PC-3 (cell line): ENCODE measurements at regions not wholly inside any gene's neighbourhood (a gene's known extent, or its start where the extent isn't known, plus 50 kb on each side); places are given as distances from the start of the nearest gene placed in this dataset.

Source experiments
- ATAC-seq: fragments of 200-7000 bp; cut with Tn5 transposase; 2 replicates; pipeline ENCODE4 v1.9.1; 2020; ENCODE audit warnings: mild to moderate bottlenecking, moderate library complexity
- BruUV-seq: library from RNA; stranded (reverse); fragments of 400-500 nt; replicated peaks from 2 replicates; lab custom pipeline; 2021; lab: Mats Ljungman, UMichigan
- CTCF ChIA-PET: fragments of 300-600 bp; sonication (Branson Sonifier 250); formaldehyde crosslinking; loops from one replicate; lab custom pipeline; 2022; ENCODE audit warnings: antibody characterized with exemption; lab: Charles Lee
- POLR2A ChIA-PET: fragments of 300-600 bp; sonication (Branson Sonifier 250); formaldehyde crosslinking; loops from one replicate; lab custom pipeline; 2022; ENCODE audit warnings: antibody characterized with exemption; ENCODE audit not compliant: unreplicated experiment; lab: Charles Lee
- DNase-seq: peaks from one replicate; pipeline ENCODE4 v3.0.0-alpha.2; 2015
- H2AFZ ChIP-seq: fragments of 300-600 bp; sonication (generic); 2 replicates; pipeline ENCODE4 v1.6.0; 2016; ENCODE audit warnings: antibody characterized with exemption, low read length
- H3F3A ChIP-seq: fragments of 300-600 bp; sonication (generic); one replicate; pipeline ENCODE4 v1.6.0; 2017; ENCODE audit warnings: antibody characterized with exemption, low read length, control low read depth, mild to moderate bottlenecking; ENCODE audit not compliant: unreplicated experiment
- H3K27ac ChIP-seq: fragments of 300-600 bp; sonication (generic); 2 replicates; pipeline ENCODE4 v1.5.1; 2016; ENCODE audit warnings: mild to moderate bottlenecking, low read length
- H3K27me3 ChIP-seq: fragments of 300-600 bp; sonication (generic); 2 replicates; pipeline ENCODE4 v1.6.1; 2016; ENCODE audit warnings: low read length, mixed read lengths
- H3K36me3 ChIP-seq: fragments of 300-600 bp; sonication (generic); 2 replicates; pipeline ENCODE4 v1.6.1; 2016; ENCODE audit warnings: low read depth, mixed run types, low read length, mixed read lengths
- H3K4me1 ChIP-seq: fragments of 300-600 bp; sonication (generic); 2 replicates; pipeline ENCODE4 v1.5.1; 2016; ENCODE audit warnings: low read length; ENCODE audit not compliant: insufficient read depth
- H3K4me2 ChIP-seq: fragments of 300-600 bp; sonication (generic); 2 replicates; pipeline ENCODE4 v1.6.0; 2016; ENCODE audit warnings: low read length
- H3K4me3 ChIP-seq: fragments of 300-600 bp; sonication (generic); 2 replicates; pipeline ENCODE4 v1.5.1; 2016; ENCODE audit warnings: mild to moderate bottlenecking, low read length, mixed read lengths
- H3K79me2 ChIP-seq: fragments of 300-600 bp; sonication (generic); 2 replicates; pipeline ENCODE4 v1.6.1; 2017; ENCODE audit warnings: low read length, mixed read lengths
- H3K9ac ChIP-seq: fragments of 300-600 bp; sonication (generic); 2 replicates; pipeline ENCODE4 v1.6.0; 2016; ENCODE audit warnings: mild to moderate bottlenecking, low read length
- H3K9me2 ChIP-seq: fragments of 300-600 bp; sonication (generic); replicated peaks from 2 replicates; pipeline ENCODE4 v1.6.1; 2016; ENCODE audit warnings: mixed run types, low read length, mixed read lengths
- H3K9me3 ChIP-seq: fragments of 300-600 bp; sonication (generic); 2 replicates; pipeline ENCODE4 v1.6.1; 2016; ENCODE audit warnings: low read length, mixed read lengths
- H4K20me1 ChIP-seq: fragments of 300-600 bp; sonication (generic); 2 replicates; pipeline ENCODE4 v1.6.1; 2016; ENCODE audit warnings: low read length, mixed read lengths
- EZH2 ChIP-seq: fragments of 300-600 bp; sonication (generic); IDR thresholded peaks from one replicate; pipeline ENCODE4 v1.6.1; 2017; ENCODE audit warnings: antibody characterized with exemption, mild to moderate bottlenecking, low read length; ENCODE audit not compliant: unreplicated experiment
- EZH2phosphoT487 ChIP-seq: fragments of 300-600 bp; sonication (generic); IDR thresholded peaks from 2 replicates; pipeline ENCODE4 v1.6.1; 2018; ENCODE audit warnings: mild to moderate bottlenecking, antibody characterized with exemption, low read length, borderline replicate concordance
- intact Hi-C: fragments of 100-400 bp; cut with micrococcal nuclease; formaldehyde crosslinking; loops from 2 replicates; pipeline ENCODE4 v1.9.0; 2023
- TF ChIP-seq, protein P1 (sequence below): fragments of 300-600 bp; sonication (generic); conservative IDR thresholded peaks from 2 replicates; pipeline ENCODE4 v1.5.1; 2017; ENCODE audit warnings: antibody characterized with exemption, low read depth, mild to moderate bottlenecking, low read length

DNA sequence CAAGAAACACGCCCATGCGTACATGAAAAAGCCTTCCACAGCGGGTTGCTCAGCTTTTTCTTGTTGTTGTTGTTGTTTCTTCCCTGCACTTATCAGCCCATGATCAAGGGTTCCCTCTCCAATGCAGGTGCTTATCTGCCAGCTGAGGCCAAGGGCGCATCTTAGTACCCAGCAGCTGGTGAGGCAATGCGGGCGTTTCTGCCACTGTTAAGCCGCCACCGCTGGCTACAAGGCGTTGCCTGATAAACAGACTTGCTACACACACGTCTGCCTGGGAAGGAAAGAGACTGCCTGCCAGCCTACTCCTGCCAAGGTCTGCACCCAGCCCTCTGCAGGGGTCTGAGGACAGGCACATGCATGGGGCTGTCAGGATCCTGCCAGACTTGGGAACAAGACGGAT is 345.9 kb downstream of the BCL11B start:
- no peak overlapping the region for H3K4me2 ChIP-seq
- ATAC-seq, result no peak
- intact Hi-C loops, result no loop called here

DNA sequence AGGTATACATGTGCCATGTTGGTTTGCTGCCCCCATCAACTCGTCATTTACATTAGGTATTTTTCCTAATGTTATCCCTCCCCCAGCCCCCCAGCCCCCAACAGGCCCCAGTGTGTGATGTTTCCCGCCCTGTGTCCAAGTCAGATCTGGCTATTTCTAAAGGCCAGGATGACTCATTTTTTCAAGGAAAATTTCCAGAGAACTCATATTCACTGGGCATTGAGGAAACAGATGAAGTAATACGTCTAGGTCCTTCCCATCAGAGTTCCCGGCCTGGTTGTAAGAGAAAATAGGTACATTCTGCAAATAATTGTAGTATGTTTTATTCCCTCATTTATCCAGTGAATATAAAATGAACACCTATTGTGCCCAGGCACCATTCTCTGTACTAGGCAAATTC is 345.2 kb downstream of the BCL11B start:
- TF ChIP-seq EZH2phosphoT487 (no peak), EZH2 (no peak)
- TF ChIP-seq, protein P1, sequence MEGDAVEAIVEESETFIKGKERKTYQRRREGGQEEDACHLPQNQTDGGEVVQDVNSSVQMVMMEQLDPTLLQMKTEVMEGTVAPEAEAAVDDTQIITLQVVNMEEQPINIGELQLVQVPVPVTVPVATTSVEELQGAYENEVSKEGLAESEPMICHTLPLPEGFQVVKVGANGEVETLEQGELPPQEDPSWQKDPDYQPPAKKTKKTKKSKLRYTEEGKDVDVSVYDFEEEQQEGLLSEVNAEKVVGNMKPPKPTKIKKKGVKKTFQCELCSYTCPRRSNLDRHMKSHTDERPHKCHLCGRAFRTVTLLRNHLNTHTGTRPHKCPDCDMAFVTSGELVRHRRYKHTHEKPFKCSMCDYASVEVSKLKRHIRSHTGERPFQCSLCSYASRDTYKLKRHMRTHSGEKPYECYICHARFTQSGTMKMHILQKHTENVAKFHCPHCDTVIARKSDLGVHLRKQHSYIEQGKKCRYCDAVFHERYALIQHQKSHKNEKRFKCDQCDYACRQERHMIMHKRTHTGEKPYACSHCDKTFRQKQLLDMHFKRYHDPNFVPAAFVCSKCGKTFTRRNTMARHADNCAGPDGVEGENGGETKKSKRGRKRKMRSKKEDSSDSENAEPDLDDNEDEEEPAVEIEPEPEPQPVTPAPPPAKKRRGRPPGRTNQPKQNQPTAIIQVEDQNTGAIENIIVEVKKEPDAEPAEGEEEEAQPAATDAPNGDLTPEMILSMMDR, result no peak
- DNase-seq, result no peak

More for the DNA sequence above, 345.9 kb downstream of the BCL11B start:
- no peaks in the 10 kb centered on the region for H3K9me3 ChIP-seq
- no peak overlapping the region for H3K27ac ChIP-seq
- POLR2A ChIA-PET, result no interaction called here
- no peak overlapping the region for H3K9ac ChIP-seq
- H3K9me2 ChIP-seq, result no peaks in the 10 kb centered on the region
- no peak overlapping the region for H2AFZ ChIP-seq
- no peak for TF ChIP-seq EZH2
- no peak for TF ChIP-seq EZH2phosphoT487
- TF ChIP-seq, protein P1, result no peak
- no peaks in the 10 kb centered on the region for H3F3A ChIP-seq
- CTCF ChIA-PET, result no interaction called here
- H3K4me3 ChIP-seq, result no peak overlapping the region
- no peaks in the 10 kb centered on the region for H4K20me1 ChIP-seq
- H3K36me3 ChIP-seq, result no peaks in the 10 kb centered on the region
- BruUV-seq, result no TSS peak
- DNase-seq, result no peak
- no peaks in the 10 kb centered on the region for H3K79me2 ChIP-seq
- H3K27me3 ChIP-seq, result peaks cover 16% of the 10 kb centered on the region
- H3K4me1 ChIP-seq, result no peaks in the 10 kb centered on the region

DNA sequence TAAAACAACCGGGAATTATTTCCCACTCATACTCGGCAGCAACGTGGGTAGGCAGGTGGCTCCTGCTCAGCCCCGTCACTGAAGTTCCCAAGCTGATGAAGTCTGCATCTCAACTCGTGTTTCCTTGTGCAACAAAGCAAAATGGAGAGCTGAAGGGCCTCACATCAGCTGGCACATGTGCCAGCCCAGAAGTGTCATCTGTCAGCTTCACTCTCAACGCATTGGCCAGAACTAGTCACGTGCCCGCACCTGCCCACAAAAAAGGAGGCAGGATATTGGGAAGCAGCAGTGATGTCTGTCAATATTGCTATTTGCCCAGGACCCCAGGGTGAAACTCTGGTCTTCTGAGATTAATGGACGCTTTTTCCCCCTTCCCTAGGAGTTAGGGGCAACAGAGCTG is 344.0 kb downstream of the BCL11B start:
- Histone ChIP-seq H3K9ac (no peak overlapping the region), H4K20me1 (no peaks in the 10 kb centered on the region), H3K4me1 (no peaks in the 10 kb centered on the region), H3K27ac (no peak overlapping the region), H3K9me2 (no peaks in the 10 kb centered on the region), H2AFZ (no peak overlapping the region), H3K36me3 (no peaks in the 10 kb centered on the region), H3K79me2 (no peaks in the 10 kb centered on the region), H3K27me3 (peaks cover 11% of the 10 kb centered on the region), H3K4me3 (no peak overlapping the region), H3K4me2 (no peak overlapping the region), H3K9me3 (no peaks in the 10 kb centered on the region), H3F3A (no peaks in the 10 kb centered on the region)
- no peak for ATAC-seq
- intact Hi-C loops, result no loop called here
- CTCF ChIA-PET, result no interaction called here
- no TSS peak for BruUV-seq
- POLR2A ChIA-PET, result no interaction called here
- no peak for DNase-seq
- TF ChIP-seq, protein P1, result no peak
- no peak for TF ChIP-seq EZH2
- no peak for TF ChIP-seq EZH2phosphoT487

More for the DNA sequence above, 345.2 kb downstream of the BCL11B start:
- Histone ChIP-seq H3K79me2 (no peaks in the 10 kb centered on the region), H4K20me1 (no peaks in the 10 kb centered on the region), H3K36me3 (no peaks in the 10 kb centered on the region), H3K27me3 (peaks cover 16% of the 10 kb centered on the region), H3K4me3 (no peak overlapping the region), H3K27ac (no peak overlapping the region), H3F3A (no peaks in the 10 kb centered on the region), H3K4me2 (no peak overlapping the region), H3K9me3 (no peaks in the 10 kb centered on the region), H3K9me2 (no peaks in the 10 kb centered on the region), H3K9ac (no peak overlapping the region), H2AFZ (no peak overlapping the region), H3K4me1 (no peaks in the 10 kb centered on the region)
- intact Hi-C loops, result no loop called here
- BruUV-seq, result no TSS peak
- ChIA-PET CTCF (no interaction called here), POLR2A (no interaction called here)
- no peak for ATAC-seq
